DOHH2 (cell line): ENCODE measurements at regions not wholly inside any gene's neighbourhood (a gene's known extent, or its start where the extent isn't known, plus 50 kb on each side); places are given as distances from the start of the nearest gene placed in this dataset.

ENCODE experiments used
- H3F3A ChIP-seq: fragments of 200-600 bp; sonication (generic), shearing (Covaris generic); 2 replicates; pipeline ENCODE4 v1.6.0; 2016; ENCODE audit warnings: antibody characterized with exemption, mild to moderate bottlenecking; ENCODE audit not compliant: control insufficient read depth, insufficient read depth
- H3K27ac ChIP-seq: fragments of 200-600 bp; sonication (generic); 2 replicates; pipeline ENCODE4 v1.5.1; 2014; ENCODE audit warnings: low read depth, mild to moderate bottlenecking, low read length, moderate library complexity
- H3K27me3 ChIP-seq: fragments of 200-600 bp; sonication (generic); 2 replicates; pipeline ENCODE4 v1.6.1; 2014; ENCODE audit warnings: mild to moderate bottlenecking, low read length, mixed read lengths; ENCODE audit not compliant: control insufficient read depth
- H3K36me3 ChIP-seq: fragments of 200-600 bp; sonication (generic); 2 replicates; pipeline ENCODE4 v1.6.1; 2014; ENCODE audit warnings: mild to moderate bottlenecking, low read length, moderate library complexity, mixed read lengths; ENCODE audit not compliant: control insufficient read depth
- H3K4me1 ChIP-seq: fragments of 200-600 bp; sonication (generic); 2 replicates; pipeline ENCODE4 v1.6.1; 2014; ENCODE audit warnings: mild to moderate bottlenecking, low read length, mixed read lengths; ENCODE audit not compliant: control insufficient read depth
- H3K4me2 ChIP-seq: fragments of 200-600 bp; sonication (generic); 2 replicates; pipeline ENCODE4 v1.6.0; 2014; ENCODE audit warnings: mild to moderate bottlenecking, low read length, moderate library complexity
- H3K4me3 ChIP-seq: fragments of 200-600 bp; sonication (generic); 2 replicates; pipeline ENCODE4 v1.5.1; 2014; ENCODE audit warnings: mild to moderate bottlenecking, low read length, mixed read lengths
- H3K79me2 ChIP-seq: fragments of 200-600 bp; sonication (generic); 2 replicates; pipeline ENCODE4 v1.6.1; 2014; ENCODE audit warnings: mild to moderate bottlenecking, low read length, mixed read lengths; ENCODE audit not compliant: control insufficient read depth
- H3K9me2 ChIP-seq: fragments of 200-600 bp; sonication (generic); replicated peaks from 2 replicates; pipeline ENCODE4 v1.6.1; 2014; ENCODE audit warnings: mild to moderate bottlenecking, low read length, mixed read lengths; ENCODE audit not compliant: control insufficient read depth
- H3K9me3 ChIP-seq: fragments of 200-600 bp; sonication (generic); 2 replicates; pipeline ENCODE4 v1.6.1; 2014; ENCODE audit warnings: antibody characterized with exemption, low read length, mixed read lengths; ENCODE audit not compliant: control insufficient read depth, insufficient read depth
- H4K20me1 ChIP-seq: fragments of 200-600 bp; sonication (generic); 2 replicates; pipeline ENCODE4 v1.6.0; 2014; ENCODE audit warnings: low read depth, mild to moderate bottlenecking, antibody characterized with exemption, low read length, moderate library complexity; ENCODE audit not compliant: control insufficient read depth, insufficient read depth
- EZH2phosphoT487 ChIP-seq: fragments of 200-600 bp; sonication (generic); IDR thresholded peaks from 2 replicates; pipeline ENCODE4 v1.6.1; 2017; ENCODE audit warnings: borderline replicate concordance, mild to moderate bottlenecking, antibody characterized with exemption, low read length, moderate library complexity, mixed read lengths
- TF ChIP-seq, protein P1 (sequence below): fragments of 200-600 bp; sonication (generic); IDR thresholded peaks from one replicate; pipeline ENCODE4 v1.5.1; 2014; ENCODE audit warnings: antibody characterized with exemption, mild to moderate bottlenecking, low read depth, low read length; ENCODE audit not compliant: poor library complexity, severe bottlenecking

DNA sequence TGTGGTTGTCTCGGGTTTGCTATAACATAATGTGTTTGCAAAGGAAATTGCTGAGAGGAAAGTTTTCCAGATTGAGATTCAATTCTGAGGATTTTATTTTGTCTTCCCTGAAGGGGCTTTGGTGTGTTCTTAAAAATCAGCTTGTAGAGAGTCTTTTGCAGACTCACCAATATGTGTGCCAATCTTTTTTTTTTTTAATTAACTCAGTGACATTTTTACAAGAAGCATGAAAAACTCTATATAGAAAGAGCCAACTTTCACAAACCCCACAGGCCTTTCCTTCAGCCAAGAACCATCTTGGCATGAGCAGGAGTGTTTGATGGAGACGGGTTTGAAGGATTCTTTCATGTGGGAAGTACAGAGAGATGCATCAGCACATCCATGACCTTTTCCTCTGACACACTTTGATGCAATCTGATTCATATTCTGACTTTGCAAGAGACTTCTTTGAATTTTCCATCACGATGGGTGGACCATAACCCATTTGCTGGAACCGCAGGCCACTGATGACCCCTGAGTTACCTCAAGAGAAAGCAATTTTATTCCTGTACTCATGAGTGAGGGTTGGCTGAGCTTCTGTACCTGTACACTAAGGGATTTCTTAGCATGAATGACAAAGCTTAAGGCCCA lies 892.6 kb downstream of the XPNPEP1 start:
- no peaks in the 10 kb centered on the region for H3K36me3 ChIP-seq
- no peaks in the 10 kb centered on the region for H3F3A ChIP-seq
- H3K4me1 ChIP-seq, result no peaks in the 10 kb centered on the region; the same call in 1 of the 2 replicates
- H3K9me2 ChIP-seq, result no peaks in the 10 kb centered on the region
- H3K4me3 ChIP-seq, result no peak overlapping the region
- no peaks in the 10 kb centered on the region for H3K27me3 ChIP-seq
- no peak overlapping the region for H3K27ac ChIP-seq
- no peak overlapping the region for H3K4me2 ChIP-seq
- H3K79me2 ChIP-seq, result no peaks in the 10 kb centered on the region
- TF ChIP-seq, protein P1, sequence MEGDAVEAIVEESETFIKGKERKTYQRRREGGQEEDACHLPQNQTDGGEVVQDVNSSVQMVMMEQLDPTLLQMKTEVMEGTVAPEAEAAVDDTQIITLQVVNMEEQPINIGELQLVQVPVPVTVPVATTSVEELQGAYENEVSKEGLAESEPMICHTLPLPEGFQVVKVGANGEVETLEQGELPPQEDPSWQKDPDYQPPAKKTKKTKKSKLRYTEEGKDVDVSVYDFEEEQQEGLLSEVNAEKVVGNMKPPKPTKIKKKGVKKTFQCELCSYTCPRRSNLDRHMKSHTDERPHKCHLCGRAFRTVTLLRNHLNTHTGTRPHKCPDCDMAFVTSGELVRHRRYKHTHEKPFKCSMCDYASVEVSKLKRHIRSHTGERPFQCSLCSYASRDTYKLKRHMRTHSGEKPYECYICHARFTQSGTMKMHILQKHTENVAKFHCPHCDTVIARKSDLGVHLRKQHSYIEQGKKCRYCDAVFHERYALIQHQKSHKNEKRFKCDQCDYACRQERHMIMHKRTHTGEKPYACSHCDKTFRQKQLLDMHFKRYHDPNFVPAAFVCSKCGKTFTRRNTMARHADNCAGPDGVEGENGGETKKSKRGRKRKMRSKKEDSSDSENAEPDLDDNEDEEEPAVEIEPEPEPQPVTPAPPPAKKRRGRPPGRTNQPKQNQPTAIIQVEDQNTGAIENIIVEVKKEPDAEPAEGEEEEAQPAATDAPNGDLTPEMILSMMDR, result no peak
- no peak for TF ChIP-seq EZH2phosphoT487
- no peaks in the 10 kb centered on the region for H4K20me1 ChIP-seq
- H3K9me3 ChIP-seq, result no peaks in the 10 kb centered on the region

GRCh38 chr10:109029870-109030269 lies 893.4 kb downstream of the XPNPEP1 start:
- no peak overlapping the region for H3K4me3 ChIP-seq
- TF ChIP-seq EZH2phosphoT487, result no peak
- TF ChIP-seq, protein P1, result no peak
- H3K9me3 ChIP-seq, result no peaks in the 10 kb centered on the region

GRCh38 chr10:109027534-109028185 lies 895.7 kb downstream of the XPNPEP1 start:
- Histone ChIP-seq H3K9me3 (no peaks in the 10 kb centered on the region), H3K79me2 (no peaks in the 10 kb centered on the region), H3K4me1 (peaks cover 8% of the 10 kb centered on the region; the same call in 1 of the 2 replicates), H3K27me3 (no peaks in the 10 kb centered on the region), H3F3A (no peaks in the 10 kb centered on the region), H3K4me2 (no peak overlapping the region), H4K20me1 (no peaks in the 10 kb centered on the region), H3K4me3 (no peak overlapping the region), H3K27ac (no peak overlapping the region), H3K36me3 (no peaks in the 10 kb centered on the region), H3K9me2 (no peaks in the 10 kb centered on the region)
- TF ChIP-seq EZH2phosphoT487, result no peak
- TF ChIP-seq, protein P1, result no peak

More at GRCh38 chr10:109029870-109030269, 893.4 kb downstream of the XPNPEP1 start:
- Histone ChIP-seq H3K36me3 (no peaks in the 10 kb centered on the region), H3F3A (no peaks in the 10 kb centered on the region), H4K20me1 (no peaks in the 10 kb centered on the region), H3K4me2 (no peak overlapping the region), H3K9me2 (no peaks in the 10 kb centered on the region), H3K27ac (no peak overlapping the region), H3K4me1 (peaks cover 7% of the 10 kb centered on the region; the same call in 1 of the 2 replicates), H3K79me2 (no peaks in the 10 kb centered on the region), H3K27me3 (no peaks in the 10 kb centered on the region)
